ENCODE measurements at regions not wholly inside any gene's neighbourhood (a gene's known extent, or its start where the extent isn't known, plus 50 kb on each side); places are given as distances from the start of the nearest gene placed in this dataset.
"Not testable (repeated sequence)": the region's sequence is repeated elsewhere in the genome, so short reads cannot be mapped to it uniquely, and the experiment has no call there.

DNA sequence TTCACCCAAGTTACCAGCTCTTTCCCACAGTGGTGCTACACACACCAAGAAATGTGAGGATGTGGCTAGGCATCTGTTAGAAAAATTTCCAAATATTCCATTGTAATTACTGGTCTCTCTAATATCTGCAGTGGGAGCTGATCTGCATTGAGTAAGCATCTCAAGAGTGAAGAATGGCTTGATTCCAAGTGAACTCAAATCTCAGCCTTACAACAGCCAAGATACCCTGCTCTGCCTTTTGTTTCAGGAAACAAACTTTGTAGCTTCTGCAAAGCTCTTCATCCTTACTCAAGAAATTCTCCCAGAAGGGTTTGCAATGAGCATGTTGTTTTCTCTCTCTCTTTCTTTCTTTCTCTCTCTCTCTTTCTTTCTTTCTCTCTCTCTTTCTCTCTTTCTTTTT, 181.1 kb downstream of the FCRL5 start:
- no peak for DNase-seq (ENCODE audit: low read depth)
- TF ChIP-seq, protein P1, sequence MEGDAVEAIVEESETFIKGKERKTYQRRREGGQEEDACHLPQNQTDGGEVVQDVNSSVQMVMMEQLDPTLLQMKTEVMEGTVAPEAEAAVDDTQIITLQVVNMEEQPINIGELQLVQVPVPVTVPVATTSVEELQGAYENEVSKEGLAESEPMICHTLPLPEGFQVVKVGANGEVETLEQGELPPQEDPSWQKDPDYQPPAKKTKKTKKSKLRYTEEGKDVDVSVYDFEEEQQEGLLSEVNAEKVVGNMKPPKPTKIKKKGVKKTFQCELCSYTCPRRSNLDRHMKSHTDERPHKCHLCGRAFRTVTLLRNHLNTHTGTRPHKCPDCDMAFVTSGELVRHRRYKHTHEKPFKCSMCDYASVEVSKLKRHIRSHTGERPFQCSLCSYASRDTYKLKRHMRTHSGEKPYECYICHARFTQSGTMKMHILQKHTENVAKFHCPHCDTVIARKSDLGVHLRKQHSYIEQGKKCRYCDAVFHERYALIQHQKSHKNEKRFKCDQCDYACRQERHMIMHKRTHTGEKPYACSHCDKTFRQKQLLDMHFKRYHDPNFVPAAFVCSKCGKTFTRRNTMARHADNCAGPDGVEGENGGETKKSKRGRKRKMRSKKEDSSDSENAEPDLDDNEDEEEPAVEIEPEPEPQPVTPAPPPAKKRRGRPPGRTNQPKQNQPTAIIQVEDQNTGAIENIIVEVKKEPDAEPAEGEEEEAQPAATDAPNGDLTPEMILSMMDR (IDR thresholded peaks at IDR 0.05; ENCODE audit: insufficient read depth, low read depth, low read length, missing control alignments) = no peak
- H3K4me3 ChIP-seq (ENCODE audit: low read depth, low read length) = no peak overlapping the region

DNA sequence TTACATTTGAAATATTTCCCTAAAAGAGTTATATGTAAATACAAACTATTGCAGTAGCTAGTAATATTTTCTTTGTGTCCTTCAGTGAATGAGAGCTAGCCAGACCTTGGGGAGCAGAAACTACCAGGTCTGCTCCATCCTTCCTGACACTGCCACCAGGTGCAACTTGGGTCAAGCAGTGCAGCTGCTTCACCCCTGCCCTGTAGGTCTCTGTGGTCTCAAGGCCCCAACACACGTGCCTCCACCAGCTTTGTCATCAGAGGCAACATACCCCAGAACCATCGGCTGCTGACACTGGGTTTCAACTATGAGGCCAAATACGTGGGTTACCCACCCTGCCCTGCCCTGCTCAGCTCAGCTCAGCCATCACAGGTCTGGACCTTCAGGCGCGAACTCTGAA, 181.6 kb downstream of the FCRL5 start:
- no peak for DNase-seq (ENCODE audit: low read depth)
- no peak overlapping the region for H3K4me3 ChIP-seq (ENCODE audit: low read depth, low read length)
- TF ChIP-seq, protein P1 (IDR thresholded peaks at IDR 0.05; ENCODE audit: insufficient read depth, low read depth, low read length, missing control alignments) = no peak

DNA sequence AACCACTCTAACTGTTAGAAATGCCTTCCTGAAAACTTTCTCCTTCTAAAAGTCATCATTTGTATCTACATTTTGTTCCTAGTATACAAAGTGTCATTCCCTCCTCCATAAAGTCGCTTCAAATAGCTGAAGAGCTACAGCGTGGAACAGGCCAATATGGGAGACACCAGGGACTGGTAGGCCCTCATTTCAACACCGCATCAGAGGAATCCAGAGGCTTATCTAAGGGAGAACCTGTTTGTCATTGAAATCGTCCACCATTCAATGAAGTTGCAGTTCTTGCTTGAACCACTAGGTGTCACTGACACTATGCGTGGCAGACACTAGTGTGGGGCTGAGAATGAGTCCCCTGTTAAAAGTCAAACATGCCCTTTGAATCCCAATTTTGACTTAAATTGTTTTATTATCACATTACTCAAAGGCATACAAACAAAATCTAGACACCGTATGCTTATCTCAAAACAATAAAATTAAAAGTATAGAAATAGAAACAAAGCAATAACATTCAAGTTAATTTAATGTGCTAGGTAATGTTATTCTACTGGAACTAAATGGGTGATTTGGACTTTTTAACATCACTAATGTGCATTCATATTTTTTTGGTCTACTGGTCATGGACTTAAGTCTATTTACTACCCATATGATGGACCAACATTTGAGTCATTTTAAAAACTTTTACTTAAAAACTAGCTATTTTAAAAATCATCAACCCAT, 182.3 kb downstream of the FCRL5 start:
- TF ChIP-seq, protein P1 (IDR thresholded peaks at IDR 0.05; ENCODE audit: insufficient read depth, low read depth, low read length, missing control alignments) = peak; percentile 80
- peak; percentile 62 for DNase-seq (ENCODE audit: low read depth)
- H3K4me3 ChIP-seq (ENCODE audit: low read depth, low read length) = no peak overlapping the region

DNA sequence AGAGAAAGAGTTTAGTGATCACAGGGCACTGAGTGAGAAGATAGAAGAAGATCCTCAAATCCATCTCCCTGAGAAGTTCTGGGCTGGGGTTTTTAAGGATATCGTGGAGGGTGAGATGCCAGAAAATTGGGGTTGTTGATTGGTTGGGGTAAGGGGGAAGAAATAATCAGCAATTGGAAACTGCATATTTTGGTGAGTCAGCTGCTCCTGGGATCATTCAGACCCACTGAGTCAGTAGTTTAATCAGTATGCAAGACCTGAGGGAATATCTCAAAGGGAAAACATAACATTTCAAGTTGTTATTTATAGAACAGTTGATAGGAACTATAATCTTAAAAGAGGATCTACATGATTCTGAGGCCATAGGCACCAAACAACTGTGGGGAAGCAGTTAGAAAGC, 183.4 kb downstream of the FCRL5 start:
- H3K4me3 ChIP-seq (ENCODE audit: low read depth, low read length); DNase-seq (ENCODE audit: low read depth): not testable (repeated sequence)

DNA sequence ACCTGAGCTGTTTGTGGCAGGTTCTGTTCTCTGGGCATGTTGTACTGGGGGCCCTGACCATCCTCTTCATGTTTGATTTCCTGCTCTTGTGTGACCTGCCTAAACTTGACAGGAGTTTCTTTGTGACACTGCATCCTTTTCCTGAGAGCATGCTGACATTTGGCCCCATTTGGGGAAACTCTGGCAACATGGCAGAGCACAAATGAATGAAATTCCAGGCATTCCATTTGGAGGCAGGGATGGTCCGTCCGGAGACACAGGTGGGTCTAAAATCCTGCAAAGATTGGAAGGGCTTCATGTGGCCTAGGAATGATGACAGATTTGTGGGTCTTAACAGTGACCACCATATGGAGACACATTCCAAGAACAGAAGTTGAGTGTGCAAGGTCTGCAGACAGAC, 184.0 kb downstream of the FCRL5 start:
- H3K4me3 ChIP-seq (ENCODE audit: low read depth, low read length) = no peak overlapping the region
- TF ChIP-seq, protein P1 (IDR thresholded peaks at IDR 0.05; ENCODE audit: insufficient read depth, low read depth, low read length, missing control alignments) = no peak
- DNase-seq (ENCODE audit: low read depth) = no peak

DNA sequence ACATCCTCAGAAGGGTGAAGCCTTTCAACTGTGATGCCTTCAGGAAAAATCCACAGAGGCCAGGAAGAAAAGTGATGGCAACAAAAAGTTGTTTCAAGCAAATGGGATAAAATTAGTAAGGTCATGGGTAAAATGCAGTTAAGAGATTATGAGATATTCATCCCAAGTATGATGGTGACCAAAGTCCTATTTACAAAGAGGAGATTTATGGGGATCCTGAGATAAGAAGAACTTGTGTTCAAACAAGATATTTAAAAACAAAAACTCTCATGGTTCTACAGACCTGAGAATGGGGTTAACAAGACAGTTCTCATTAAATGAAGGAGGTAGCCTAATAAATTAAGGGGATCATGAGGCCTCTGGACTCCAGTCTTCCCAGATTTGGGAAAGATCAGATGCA, 184.4 kb downstream of the FCRL5 start:
- no peak overlapping the region for H3K4me3 ChIP-seq (ENCODE audit: low read depth, low read length)
- no peak for DNase-seq (ENCODE audit: low read depth)
- TF ChIP-seq, protein P1 (IDR thresholded peaks at IDR 0.05; ENCODE audit: insufficient read depth, low read depth, low read length, missing control alignments) = no peak

- H3K4me3 ChIP-seq (ENCODE audit: low read depth, low read length) = no peak overlapping the region
- TF ChIP-seq, protein P1 (IDR thresholded peaks at IDR 0.05; ENCODE audit: insufficient read depth, low read depth, low read length, missing control alignments) = no peak
- DNase-seq (ENCODE audit: low read depth) = no peak
Measured at GRCh38 chr1:157367091-157367739, 185.1 kb downstream of the FCRL5 start.

Measured in GM12865 (cell line).